HT1080 (cell line): ENCODE measurements at regions not wholly inside any gene's neighbourhood (a gene's known extent, or its start where the extent isn't known, plus 50 kb on each side); places are given as distances from the start of the nearest gene placed in this dataset.
A peak's percentile ranks its signal among the peaks of the same experiment; 100 is the strongest.

Experiments used
- DNase-seq: peaks from one replicate; pipeline ENCODE4 v3.0.0-alpha.2; 2015; ENCODE audit warnings: low read depth

DNA sequence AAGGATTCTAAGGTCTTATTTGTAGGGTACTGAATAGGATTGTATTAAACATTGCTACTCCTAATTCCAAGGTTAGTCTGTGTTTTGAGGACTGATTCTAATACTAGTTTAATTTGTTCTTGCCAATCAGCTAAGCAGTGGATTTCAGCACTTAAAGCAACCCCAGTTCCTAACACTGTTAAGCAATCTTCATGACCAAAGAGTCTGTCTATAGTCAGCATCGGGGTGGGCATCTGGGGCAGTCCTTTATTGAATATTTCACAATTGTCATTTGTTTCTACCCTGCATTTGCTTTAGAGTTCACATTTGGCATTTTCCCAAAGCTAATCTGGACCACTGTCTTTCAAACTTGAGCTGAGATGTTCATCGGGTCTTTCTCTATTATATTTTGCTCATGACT is 248.0 kb upstream of the TANK start:
- no peak for DNase-seq

DNA sequence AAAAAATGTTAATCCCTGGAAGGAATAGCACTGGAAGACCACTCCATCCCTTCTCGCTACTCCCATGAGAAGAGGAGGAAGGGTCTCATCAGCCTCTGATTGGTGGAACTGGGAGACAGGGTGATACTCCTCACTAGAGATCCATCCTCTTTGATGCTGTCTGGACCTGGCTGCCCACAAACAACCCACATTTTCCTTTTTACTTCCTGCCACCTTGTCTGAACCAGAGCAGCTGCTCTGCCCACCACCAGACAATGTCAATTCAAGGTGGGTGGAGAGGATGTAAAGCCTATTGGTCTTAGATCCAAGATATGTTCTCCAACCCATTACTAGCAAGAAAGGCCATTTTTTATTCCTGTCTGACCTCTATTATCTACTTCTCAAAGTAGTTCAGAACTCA is 246.9 kb upstream of the TANK start:
- no peak for DNase-seq

DNA sequence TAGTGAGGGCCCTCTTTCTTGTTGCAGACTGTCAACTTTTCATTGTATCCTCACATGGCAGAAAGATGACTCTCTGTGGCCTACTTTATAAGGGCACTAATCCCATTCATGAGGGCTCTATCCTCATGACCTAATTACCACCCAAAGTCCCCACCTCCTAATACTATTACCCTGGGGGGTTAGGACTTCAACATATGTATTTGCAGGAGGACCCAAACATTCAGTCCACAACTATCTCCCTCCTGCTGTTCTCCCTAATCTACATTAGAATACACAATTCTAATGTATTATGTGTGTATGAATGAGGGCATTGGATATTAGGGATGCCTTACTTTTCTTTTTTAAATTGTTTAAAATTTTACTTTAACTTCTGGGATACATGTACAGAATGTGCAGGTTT is 246.0 kb upstream of the TANK start:
- DNase-seq = no peak

DNA sequence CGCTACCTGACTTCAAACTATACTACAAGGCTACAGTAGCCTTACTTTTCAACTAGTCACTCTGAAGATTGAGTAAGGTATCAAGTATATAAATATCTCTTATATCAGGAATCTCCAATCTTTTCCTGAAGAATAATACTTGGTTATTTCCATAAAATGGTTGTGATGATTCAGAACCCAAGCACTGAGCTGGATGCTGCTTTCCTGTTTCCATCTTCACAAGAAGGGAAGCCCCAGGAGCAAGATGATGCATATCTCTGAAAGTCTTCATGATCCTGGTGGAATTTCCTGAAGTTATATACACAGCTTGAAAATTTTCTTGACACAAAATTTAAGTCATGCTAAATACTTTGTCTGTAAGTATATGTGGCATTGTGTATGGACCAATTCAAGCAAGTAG is 243.9 kb upstream of the TANK start:
- DNase-seq = no peak

DNA sequence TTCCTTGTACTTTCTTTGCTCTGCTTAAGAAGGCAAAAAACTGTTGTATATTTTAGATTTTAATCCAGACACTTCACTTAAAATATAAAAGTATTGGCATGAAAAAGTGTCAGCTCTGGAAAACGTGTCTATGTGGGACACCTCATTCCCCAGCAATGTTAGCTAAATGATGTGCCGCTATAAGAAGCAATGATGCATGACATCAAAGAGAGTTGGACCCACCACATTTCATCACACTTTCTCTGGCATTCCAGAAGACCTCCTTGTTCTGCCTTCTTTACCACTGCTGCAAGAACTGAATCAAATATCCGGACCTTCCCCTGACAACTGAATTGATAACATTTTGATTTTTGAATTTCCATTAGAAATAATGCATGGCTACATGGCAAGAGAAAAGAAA is 242.4 kb upstream of the TANK start:
- DNase-seq = no peak

DNA sequence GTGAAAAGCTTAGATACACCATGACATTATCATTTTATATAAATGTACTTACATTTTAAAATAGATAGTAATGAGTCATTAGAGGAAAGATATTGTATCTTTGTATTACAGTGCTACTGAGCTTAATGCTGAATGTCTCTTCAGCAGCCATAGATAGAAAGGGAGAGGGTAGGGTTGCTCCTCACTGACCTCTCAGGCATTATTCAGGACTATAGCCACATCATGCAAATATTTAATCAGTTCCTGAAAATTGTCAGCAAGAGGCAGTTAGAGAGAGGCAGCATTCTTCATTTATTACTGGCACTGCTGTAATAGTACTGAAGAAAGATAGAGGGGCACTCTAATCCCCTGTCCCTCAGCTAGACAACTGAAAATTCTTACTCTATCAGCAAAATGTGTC is 242.0 kb upstream of the TANK start:
- DNase-seq = no peak

DNA sequence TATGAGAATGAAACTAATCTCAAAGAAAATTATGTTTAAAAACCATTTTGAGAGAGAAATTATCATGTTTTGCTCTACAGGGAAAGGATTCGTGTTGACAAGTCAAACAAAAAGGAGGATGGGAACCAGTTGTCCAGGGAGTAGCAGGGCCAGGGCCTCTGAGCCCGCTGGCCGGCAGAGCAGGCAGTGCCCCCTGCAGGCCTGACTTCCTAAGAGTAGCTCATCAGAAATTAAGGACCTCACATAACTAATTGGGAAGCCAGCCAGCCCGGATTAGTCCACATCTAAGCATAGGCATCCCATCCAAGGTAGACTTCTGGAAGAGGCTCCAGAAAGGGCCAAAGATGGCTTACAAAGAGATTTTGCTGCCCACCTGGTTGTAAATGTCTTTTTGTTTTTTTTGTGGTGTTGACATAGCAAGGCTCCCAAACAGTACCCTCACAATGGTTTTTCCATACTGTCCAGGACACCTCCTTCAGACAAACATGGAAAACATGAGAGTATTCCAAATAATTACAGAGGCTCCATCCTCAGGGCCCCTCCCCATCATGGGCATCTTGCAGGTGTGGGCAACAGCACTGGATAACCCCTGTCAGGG is 241.2 kb upstream of the TANK start:
- DNase-seq = peak; percentile 66

DNA sequence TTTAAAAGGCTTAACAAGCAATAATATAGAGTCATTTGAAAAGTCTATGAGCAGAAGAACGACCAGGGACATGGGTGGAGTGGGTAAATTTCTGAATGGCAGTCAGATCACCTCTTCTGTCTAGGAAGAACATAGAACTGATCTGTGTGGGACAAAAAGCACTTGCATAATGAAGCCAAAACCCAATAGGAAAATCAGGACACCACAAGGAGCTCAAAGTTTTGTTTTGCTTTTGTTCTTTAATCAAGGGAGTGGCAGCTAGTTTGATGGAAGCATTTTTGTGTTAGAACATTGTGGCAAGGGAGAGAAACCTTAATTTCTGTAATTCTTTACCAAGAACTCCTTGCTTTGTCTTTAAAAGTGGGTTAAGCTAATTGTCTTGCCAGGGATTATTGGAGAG is 240.2 kb upstream of the TANK start:
- DNase-seq = no peak

DNA sequence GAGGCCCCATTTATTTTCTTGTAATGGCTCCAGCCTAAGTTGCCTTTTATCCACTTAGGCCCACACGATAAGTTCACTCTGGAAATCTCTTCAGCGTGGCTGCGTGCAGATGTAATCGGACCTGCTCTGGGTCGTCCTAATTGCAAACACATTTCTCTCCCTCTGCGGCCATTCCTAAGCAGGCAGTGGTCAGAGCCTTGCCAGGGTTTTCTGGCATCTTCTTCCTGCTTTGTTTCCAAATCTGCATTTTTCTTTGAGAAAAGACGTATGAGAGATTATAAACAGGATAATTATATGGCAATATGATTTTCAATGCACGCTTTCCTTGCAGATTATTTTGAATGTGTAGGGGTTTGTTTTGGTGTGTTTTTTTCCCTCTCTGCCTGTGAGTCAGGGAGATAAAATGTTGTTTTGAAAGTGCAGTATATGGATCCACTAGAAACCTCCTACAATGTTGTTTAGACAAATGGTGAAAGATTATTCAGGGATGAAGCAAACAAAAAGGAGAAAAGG is 239.4 kb upstream of the TANK start:
- no peak for DNase-seq

DNA sequence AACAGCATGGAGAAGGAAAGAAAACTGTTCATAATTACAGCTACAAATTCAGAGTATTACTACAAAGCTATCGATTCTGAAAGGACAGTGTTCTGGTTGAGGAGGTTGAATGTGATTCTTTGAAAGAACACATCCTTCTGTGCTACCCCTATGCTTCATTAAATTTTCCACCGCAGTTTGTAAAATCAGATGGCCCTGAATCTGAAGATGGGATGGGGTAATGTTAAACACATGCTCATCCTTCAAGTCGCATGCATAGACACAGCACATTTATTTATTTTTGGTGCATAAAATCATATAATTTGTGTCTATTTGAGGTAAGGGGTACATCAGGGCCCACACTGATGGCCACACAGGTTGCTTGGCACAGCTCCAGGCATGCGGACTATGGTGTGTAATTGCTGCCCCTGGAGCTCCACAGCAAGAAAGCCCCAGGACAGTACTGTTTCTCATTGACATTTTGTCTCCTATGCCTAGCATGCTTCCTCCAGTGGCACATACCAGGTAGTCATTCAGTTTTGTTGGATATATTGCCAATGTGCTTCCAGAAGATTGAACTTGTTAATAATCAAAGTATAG is 238.8 kb upstream of the TANK start:
- no peak for DNase-seq

DNA sequence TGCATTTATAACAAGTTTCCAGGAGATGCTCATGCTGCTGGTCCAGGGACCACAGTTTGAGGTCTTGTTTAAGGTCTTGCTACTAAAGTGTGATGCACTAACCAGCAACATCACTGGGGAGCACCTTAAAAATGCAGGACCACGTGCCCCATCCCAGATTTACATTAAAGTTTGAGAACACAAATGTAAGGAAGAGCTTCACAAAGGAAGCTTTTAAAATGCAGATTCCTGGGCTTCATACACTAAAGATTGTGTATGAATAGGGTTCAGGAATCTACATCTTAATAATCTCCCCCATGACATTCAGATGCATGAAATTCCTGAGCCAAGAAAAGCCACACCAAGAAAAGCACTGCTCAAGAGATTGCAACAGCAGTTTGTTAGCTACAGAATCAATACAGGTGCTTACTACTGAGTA is 235.3 kb upstream of the TANK start:
- DNase-seq = no peak

DNA sequence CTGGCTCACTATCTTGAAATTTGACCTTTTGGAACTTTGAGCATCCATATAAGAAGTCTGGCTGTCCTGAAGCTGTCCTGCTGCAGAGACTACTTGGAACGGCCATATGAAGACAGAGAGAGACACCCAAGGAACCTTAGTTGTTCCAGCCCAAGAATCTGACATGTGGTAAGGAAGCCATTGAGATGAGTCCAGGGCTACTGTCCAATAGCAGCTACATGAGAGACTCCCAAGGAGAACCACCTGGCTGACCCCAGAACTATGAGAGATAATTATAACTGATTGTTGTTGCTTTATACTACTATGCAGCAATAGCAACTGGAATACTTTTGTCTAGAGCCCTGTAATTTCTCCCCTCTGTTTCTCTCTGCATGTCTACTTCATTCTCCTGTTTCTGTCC is 234.3 kb upstream of the TANK start:
- no peak for DNase-seq

DNA sequence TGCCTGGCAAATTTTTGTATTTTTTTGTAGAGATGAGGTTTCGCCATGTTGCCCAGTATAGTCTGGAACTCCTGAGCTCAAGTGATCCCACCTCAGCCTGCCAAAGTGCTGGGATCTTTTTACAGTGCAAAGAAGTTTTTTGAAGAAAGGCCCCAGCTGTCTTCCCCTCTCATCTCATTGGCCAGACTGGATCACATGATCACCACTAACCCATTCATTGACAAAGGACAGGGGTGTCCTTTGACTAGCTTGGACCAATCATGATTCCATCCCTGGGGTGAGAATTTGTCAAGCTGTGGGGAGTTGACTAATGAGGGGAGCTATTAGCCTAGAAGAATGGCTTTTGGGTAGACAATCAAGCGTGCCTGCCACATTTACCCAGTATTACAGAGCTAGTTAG is 232.9 kb upstream of the TANK start:
- DNase-seq = no peak

DNA sequence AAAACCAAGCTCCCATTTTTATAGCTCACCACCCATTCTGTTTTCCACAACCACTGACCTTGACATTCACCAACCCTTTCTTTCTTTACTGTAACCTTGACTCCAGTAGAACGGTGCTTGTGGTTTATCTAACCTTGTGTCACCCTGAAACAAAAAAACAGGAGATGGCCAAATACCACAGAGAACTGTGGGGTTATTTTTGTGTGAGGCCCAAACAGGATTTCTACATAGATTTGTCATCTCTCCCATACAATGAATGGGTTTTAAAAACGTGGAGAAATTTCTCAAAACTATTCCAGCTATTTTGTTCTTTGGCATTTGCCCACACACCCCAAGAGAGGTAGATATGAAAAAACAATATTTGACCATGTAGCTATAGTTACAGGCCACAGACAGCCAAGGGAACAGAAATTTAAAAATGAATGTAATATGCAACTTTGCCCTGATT is 231.3 kb upstream of the TANK start:
- DNase-seq = peak; percentile 17

DNA sequence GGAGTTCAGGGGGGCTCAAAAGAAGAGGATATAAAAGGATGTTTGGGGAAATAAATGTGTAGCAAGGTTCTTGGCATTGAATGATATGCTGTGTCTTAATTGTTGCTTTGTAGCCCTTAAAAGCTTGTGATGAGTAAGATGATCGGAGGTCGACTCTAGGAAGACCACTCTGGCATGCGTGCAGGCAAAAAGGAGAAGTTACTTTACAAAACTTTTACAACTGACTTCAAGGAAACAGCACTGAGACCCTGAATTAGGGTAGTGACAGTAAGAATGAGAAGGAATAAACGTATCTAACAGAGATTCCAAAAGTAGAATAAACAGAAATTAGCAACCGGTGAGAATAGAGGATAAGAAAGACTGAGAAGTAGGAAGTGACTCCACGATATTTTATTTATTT is 228.7 kb upstream of the TANK start:
- no peak for DNase-seq

DNA sequence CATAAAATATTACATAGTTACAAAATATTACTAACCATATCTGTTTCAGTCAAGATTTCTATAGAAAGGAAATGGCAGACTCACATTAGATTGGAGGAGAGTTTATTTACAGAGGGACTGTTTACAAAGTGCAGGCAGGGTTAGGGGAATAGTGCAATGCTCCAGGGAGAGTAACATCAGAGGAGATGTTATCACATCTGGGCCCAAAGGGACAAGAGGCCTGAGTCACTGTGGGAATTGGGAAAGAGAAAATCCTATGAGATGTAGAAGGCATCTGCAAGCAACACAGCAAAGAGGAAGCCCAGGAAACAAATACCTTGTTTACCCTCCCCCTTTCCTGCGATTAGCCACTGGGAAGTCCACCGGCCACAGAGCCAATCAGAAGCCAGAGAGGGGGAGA is 227.3 kb upstream of the TANK start:
- no peak for DNase-seq

DNA sequence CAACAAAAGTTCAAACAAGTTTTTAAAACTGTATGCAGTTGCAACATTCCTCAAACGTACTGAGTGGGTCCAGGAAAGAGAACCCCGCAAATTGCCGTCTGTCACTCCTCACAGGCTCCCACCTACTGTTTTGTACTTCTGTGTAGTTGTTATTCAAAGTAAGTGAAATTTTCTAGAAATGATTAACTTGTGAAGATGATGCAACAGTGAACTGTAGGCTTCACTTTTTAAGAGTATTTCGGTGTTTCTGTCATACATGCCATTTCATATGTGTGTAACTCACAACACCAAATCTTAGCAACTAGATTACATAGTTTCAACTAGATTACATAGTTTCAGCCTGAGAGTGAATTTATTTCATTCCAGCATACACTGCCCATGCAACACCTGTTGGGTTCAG is 226.0 kb upstream of the TANK start:
- DNase-seq = no peak

DNA sequence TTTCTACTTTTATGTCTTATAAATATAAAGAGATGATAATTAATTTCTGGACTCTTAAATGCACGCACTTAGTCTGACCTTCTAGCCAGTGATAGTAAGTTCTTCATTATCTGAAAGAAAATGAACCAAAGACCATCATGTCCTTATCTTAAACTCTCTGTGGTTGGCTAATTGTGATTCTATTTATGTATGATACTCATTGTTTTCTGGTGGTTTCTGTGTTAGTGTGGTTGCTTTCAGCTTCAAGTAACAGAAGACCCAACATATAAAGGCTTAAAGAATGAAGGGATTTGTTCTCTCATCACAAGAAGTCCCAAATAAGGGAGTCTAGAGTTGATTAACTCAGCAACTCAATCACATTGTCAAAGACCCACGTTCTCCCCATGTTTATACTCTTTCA is 225.2 kb upstream of the TANK start:
- no peak for DNase-seq

DNA sequence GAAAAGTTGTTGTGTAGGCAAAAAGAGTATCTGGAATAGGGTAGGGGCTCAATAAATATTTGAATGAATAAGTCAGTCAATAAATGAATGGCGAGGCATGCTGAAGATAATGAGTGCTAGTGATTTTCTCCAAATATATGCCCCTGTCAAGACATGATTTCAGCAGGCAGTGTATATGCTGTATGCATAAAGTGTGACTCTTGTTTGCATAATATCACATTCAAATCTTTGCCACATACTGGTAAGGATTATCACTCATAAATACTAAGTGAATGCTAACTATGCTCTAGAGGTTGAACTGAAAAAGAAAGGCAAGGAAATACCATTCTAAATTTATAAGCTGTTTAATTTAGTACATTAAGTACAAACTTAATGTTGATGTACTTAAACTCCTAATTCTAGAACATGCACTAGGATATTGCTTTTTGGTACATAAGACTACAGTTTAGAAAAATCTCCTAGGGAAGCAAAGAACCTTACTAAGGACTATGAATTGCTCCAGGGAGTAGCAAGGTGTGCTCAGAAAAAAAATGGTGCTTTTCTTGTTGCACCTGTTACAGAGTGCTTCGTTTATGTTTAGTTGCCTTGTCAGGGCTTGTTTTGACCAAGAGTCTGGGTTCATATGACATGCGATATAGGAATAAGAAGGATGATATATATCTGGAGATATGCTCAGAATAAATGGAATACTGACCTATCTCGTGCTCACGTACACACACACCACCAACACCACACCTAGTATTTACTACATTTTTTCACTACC is 224.0 kb upstream of the TANK start:
- no peak for DNase-seq

DNA sequence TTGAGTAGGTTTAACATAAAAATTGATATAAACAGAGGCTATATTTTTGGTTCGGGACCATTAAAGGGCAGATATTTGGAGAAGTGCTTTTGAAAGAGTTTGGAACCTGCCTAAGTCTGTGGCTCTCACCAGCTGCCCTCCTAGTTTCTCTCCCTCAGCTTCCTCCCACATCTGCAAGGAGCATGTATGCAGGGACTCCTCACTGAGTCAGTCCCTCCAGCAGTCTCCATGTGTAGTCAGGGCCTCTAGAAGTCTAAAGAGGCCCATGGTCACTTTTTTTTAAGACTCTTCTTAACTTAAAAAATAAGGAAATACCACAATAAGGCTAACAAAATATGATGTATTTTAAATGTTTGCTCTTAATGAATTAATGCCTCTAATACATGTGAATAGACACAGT is 220.0 kb upstream of the TANK start:
- no peak for DNase-seq

DNA sequence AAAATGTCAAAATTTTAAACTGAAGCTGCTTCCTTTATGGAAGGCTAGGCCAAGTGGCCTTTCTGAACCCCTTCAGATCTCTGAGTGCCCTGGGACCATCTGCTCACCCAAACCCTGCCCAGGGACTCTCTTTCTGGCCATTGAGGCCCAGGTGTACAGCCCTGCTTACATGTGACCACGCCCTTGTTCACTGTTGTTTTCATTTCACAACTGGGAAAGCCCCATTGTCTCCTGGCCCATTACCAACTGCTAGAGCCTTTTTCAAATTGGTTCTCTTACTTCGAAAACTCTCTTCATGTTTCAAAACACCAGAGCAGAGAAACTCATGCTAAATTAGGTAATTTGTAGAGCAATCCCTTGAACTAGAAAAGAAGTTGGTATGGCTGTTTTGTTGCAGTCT is 219.5 kb upstream of the TANK start:
- no peak for DNase-seq

DNA sequence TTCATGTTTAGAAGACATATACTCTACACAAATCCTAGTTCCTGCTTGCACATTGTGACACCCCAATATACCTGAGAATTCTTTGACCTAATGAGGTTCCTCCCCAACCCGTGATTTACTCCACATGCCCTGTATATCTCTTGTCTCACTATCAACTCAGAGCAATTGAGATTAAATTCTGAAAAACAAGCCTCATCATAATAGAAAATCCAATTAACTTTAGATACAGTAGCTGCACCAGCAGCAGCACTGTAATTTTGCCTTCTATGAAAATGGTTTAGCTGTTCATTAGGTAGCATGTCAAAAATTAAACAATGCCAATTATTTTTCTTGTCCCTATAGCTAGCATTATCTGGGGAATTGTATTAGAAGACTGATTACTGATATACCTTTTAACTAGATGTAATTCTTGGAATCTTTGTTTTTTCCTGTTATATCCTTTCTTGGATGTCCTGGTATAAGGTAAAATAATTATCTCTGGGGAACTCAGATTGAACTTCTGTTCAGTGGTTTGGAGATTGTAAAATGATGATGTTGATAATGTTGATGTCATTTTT is 218.9 kb upstream of the TANK start:
- DNase-seq = no peak
